ENCODE measurements at regions not wholly inside any gene's neighbourhood (a gene's known extent, or its start where the extent isn't known, plus 50 kb on each side); places are given as distances from the start of the nearest gene placed in this dataset.

- TF ChIP-seq CTCF (IDR thresholded peaks at IDR 0.05 in 4 of 5, conservative IDR thresholded peaks at IDR 0.05 in 1 of 5) (no peak), POLR2A (IDR thresholded peaks at IDR 0.05) (no peak)
These were observed 517.7 kb upstream of the MYT1L start for GRCh38 chr2:2848621-2849333.

Measured in gastrocnemius medialis (tissue), 4 donors.